ENCODE measurements at regions not wholly inside any gene's neighbourhood (a gene's known extent, or its start where the extent isn't known, plus 50 kb on each side); places are given as distances from the start of the nearest gene placed in this dataset.

- FAIRE-seq = no peak
Observed at GRCh38 chr1:213899413-213899812, 88.4 kb upstream of the PROX1 start.

- no peak for FAIRE-seq
Observed at GRCh38 chr1:213905344-213905743, 82.4 kb upstream of the PROX1 start.

GRCh38 chr1:213908521-213908920 lies 79.3 kb upstream of the PROX1 start:
- FAIRE-seq = no peak

GRCh38 chr1:213914392-213914791 lies 73.4 kb upstream of the PROX1 start:
- no peak for FAIRE-seq

GRCh38 chr1:213921311-213921710 lies 66.5 kb upstream of the PROX1 start:
- FAIRE-seq = no peak

GRCh38 chr1:213921712-213922111 lies 66.1 kb upstream of the PROX1 start:
- no peak for FAIRE-seq

- no peak for FAIRE-seq
Observed at GRCh38 chr1:213925531-213926182, 62.1 kb upstream of the PROX1 start.

GRCh38 chr1:213927846-213928245 lies 59.9 kb upstream of the PROX1 start:
- FAIRE-seq = no peak

- no peak for FAIRE-seq
Observed at GRCh38 chr1:213929398-213929797, 58.4 kb upstream of the PROX1 start.

GRCh38 chr1:213931836-213932235 lies 55.9 kb upstream of the PROX1 start:
- FAIRE-seq = no peak

- no peak for FAIRE-seq
Observed at GRCh38 chr1:213933336-213933735, 54.4 kb upstream of the PROX1 start.

- FAIRE-seq = no peak
Observed at GRCh38 chr1:213934649-213935048, 53.1 kb upstream of the PROX1 start.

GRCh38 chr1:213936571-213936970 lies 51.2 kb upstream of the PROX1 start:
- FAIRE-seq = no peak

All from TTC549 (cell line).